Tibial nerve (tissue), 4 donors: ENCODE measurements at regions not wholly inside any gene's neighbourhood (a gene's known extent, or its start where the extent isn't known, plus 50 kb on each side); places are given as distances from the start of the nearest gene placed in this dataset.

ENCODE experiments used
- EP300 ChIP-seq, 2 donors: sonication (generic); formaldehyde crosslinking; IDR thresholded peaks; one replicate each; pipeline ENCODE4 v1.6.1; 2017; ENCODE audit warnings: antibody characterized with exemption in 2 of 2, mild to moderate bottlenecking in 1 of 2
- POLR2A ChIP-seq, 2 donors: fragments of 450-650 bp; IDR thresholded peaks; one replicate each; pipeline ENCODE4 v1.6.1; 2017; ENCODE audit warnings: antibody characterized with exemption in 2 of 2, mild to moderate bottlenecking in 2 of 2, moderate library complexity in 2 of 2
- TF ChIP-seq, protein P1 (sequence below), 5 experiments: fragments of 200-600 bp in 3 of 5; fragments of 450-650 bp in 2 of 5; sonication (generic) in 3 of 5; IDR thresholded peaks; one replicate each; pipeline ENCODE4 v1.5.1; 2016 to 2019; ENCODE audit warnings: antibody characterized with exemption in 5 of 5, mild to moderate bottlenecking in 3 of 5, moderate library complexity in 2 of 5

DNA sequence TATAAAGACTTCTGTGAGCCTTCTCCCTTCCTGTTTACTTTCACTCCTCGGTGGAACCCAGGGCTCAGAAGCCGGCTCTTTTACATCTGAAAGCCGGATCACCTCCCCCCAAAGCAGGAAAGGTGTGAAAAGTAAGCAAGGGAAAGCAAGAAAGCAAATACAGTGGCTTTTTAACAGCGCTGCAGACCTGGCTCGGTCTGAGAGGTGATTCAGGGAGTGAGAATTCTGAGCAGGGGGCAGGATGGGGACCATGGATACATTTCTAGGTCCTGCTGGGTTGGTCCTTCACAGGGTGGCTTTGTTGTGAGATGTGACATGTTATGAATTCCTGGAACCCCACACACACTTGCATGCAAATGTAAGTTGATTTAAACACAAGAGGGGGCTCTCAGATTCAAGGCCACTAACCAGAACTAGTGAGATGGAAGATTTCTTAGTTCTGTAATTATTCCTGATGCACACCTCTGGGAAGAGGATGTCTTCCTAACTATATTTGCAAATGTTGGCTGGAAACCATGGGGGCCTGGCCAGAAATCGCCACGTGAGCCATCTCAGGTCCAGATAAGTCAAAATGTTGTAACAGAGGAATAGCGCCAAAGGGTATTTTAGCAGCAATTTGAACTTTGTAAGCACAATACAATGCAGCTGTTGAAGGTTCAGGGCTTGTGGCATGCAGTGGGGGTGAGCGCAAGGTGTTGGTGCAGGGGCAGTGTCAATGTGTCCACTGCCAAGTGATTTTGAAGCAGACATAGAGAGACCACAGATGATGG lies 670.1 kb upstream of the LCORL start:
- TF ChIP-seq, protein P1, sequence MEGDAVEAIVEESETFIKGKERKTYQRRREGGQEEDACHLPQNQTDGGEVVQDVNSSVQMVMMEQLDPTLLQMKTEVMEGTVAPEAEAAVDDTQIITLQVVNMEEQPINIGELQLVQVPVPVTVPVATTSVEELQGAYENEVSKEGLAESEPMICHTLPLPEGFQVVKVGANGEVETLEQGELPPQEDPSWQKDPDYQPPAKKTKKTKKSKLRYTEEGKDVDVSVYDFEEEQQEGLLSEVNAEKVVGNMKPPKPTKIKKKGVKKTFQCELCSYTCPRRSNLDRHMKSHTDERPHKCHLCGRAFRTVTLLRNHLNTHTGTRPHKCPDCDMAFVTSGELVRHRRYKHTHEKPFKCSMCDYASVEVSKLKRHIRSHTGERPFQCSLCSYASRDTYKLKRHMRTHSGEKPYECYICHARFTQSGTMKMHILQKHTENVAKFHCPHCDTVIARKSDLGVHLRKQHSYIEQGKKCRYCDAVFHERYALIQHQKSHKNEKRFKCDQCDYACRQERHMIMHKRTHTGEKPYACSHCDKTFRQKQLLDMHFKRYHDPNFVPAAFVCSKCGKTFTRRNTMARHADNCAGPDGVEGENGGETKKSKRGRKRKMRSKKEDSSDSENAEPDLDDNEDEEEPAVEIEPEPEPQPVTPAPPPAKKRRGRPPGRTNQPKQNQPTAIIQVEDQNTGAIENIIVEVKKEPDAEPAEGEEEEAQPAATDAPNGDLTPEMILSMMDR (IDR thresholded peaks at IDR 0.05), result no peak
- TF ChIP-seq POLR2A (IDR thresholded peaks at IDR 0.05), result no peak
- no peak for TF ChIP-seq EP300 (IDR thresholded peaks at IDR 0.05)
